Vagina (tissue), 2 donors: ENCODE measurements at regions not wholly inside any gene's neighbourhood (a gene's known extent, or its start where the extent isn't known, plus 50 kb on each side); places are given as distances from the start of the nearest gene placed in this dataset.

Source experiments
- POLR2A ChIP-seq, 2 donors: fragments of 450-650 bp; IDR thresholded peaks; one replicate each; pipeline ENCODE4 v1.6.1; 2017; ENCODE audit warnings: antibody characterized with exemption in 2 of 2, mild to moderate bottlenecking in 2 of 2, moderate library complexity in 2 of 2
- POLR2AphosphoS5 ChIP-seq, 2 donors: sonication (generic); formaldehyde crosslinking; IDR thresholded peaks; one replicate each; pipeline ENCODE4 v1.9.0; 2017; ENCODE audit warnings: antibody characterized with exemption in 2 of 2, mild to moderate bottlenecking in 2 of 2, low read depth in 1 of 2; ENCODE audit not compliant: insufficient read depth in 1 of 2
- TF ChIP-seq, protein P1 (sequence below), 3 experiments: fragments of 450-650 bp in 2 of 3; fragments of 200-600 bp in 1 of 3; sonication (generic) in 1 of 3; IDR thresholded peaks; one replicate each; pipeline ENCODE4 v1.5.1; 2017 to 2019; ENCODE audit warnings: antibody characterized with exemption in 3 of 3, mild to moderate bottlenecking in 2 of 3, moderate library complexity in 2 of 3

- TF ChIP-seq POLR2A (IDR thresholded peaks at IDR 0.05), result no peak
- TF ChIP-seq, protein P1, sequence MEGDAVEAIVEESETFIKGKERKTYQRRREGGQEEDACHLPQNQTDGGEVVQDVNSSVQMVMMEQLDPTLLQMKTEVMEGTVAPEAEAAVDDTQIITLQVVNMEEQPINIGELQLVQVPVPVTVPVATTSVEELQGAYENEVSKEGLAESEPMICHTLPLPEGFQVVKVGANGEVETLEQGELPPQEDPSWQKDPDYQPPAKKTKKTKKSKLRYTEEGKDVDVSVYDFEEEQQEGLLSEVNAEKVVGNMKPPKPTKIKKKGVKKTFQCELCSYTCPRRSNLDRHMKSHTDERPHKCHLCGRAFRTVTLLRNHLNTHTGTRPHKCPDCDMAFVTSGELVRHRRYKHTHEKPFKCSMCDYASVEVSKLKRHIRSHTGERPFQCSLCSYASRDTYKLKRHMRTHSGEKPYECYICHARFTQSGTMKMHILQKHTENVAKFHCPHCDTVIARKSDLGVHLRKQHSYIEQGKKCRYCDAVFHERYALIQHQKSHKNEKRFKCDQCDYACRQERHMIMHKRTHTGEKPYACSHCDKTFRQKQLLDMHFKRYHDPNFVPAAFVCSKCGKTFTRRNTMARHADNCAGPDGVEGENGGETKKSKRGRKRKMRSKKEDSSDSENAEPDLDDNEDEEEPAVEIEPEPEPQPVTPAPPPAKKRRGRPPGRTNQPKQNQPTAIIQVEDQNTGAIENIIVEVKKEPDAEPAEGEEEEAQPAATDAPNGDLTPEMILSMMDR (IDR thresholded peaks at IDR 0.05), result no peak
- TF ChIP-seq POLR2AphosphoS5 (IDR thresholded peaks at IDR 0.05; ENCODE audit: insufficient read depth in 1 of 2, low read depth in 1 of 2), result no peak
Measured at GRCh38 chr14:38874721-38875120, 228.3 kb downstream of the SEC23A start.
